H1 (cell line): ENCODE measurements at regions not wholly inside any gene's neighbourhood (a gene's known extent, or its start where the extent isn't known, plus 50 kb on each side); places are given as distances from the start of the nearest gene placed in this dataset.

Experiments
- CTCF ChIA-PET: fragments of 300-600 bp; sonication (Branson Sonifier 250); formaldehyde crosslinking; loops from one replicate; lab custom pipeline; 2021; ENCODE audit not compliant: partially characterized antibody; lab: Charles Lee
- POLR2A ChIA-PET: fragments of 300-600 bp; sonication (Branson Sonifier 250); formaldehyde crosslinking; loops from one replicate; lab custom pipeline; 2021; ENCODE audit warnings: inconsistent platforms; ENCODE audit not compliant: partially characterized antibody; lab: Charles Lee
- DNase-seq, 2 experiments: peaks; one replicate each; pipeline versions ENCODE4 v3.0.0 to v3.0.0-alpha.2; 2010 to 2022; ENCODE audit warnings: low spot score in 2 of 2, low read depth in 1 of 2, mixed read lengths in 1 of 2
- FAIRE-seq: peaks from 2 replicates; lab custom pipeline; 2011; peaks lifted over from hg19 to GRCh38; lab: Jason Lieb, UNC
- H2AFZ ChIP-seq: 2 replicates; pipeline ENCODE4 v1.8.1; 2012; ENCODE audit warnings: low read length, inconsistent platforms
- H2AK5ac ChIP-seq: 2 replicates; pipeline ENCODE4 v1.6.1; 2013; ENCODE audit warnings: low read depth, low read length
- H2BK120ac ChIP-seq: replicated peaks from 2 replicates; pipeline ENCODE3; 2013; ENCODE audit warnings: low read depth, low read length, inconsistent platforms
- H2BK12ac ChIP-seq: 2 replicates; pipeline ENCODE4 v1.6.1; 2013; ENCODE audit warnings: low read depth, low read length
- H2BK15ac ChIP-seq: 2 replicates; pipeline ENCODE4 v1.6.1; 2013; ENCODE audit warnings: low read length
- H2BK20ac ChIP-seq: 2 replicates; pipeline ENCODE4 v1.6.1; 2013; ENCODE audit warnings: low read length
- H2BK5ac ChIP-seq: 2 replicates; pipeline ENCODE4 v1.6.1; 2013; ENCODE audit warnings: low read depth, low read length
- H3K14ac ChIP-seq: 2 replicates; pipeline ENCODE4 v1.6.1; 2013; ENCODE audit warnings: inconsistent platforms; ENCODE audit not compliant: insufficient read length
- H3K18ac ChIP-seq: 2 replicates; pipeline ENCODE4 v1.6.1; 2013; ENCODE audit warnings: low read length; ENCODE audit errors: extremely low read depth
- H3K23ac ChIP-seq: 2 replicates; pipeline ENCODE4 v1.6.1; 2013; ENCODE audit warnings: inconsistent platforms; ENCODE audit not compliant: insufficient read length
- H3K23me2 ChIP-seq: 2 replicates; pipeline ENCODE4 v1.6.1; 2013; ENCODE audit warnings: low read depth, low read length
- H3K27ac ChIP-seq: 2 replicates; pipeline ENCODE4 v1.6.1; 2011; ENCODE audit warnings: low read depth, low read length, inconsistent platforms
- H3K27me3 ChIP-seq, 4 experiments: replicated peaks in 1 of 4; 1 replicate in 1 of 4; 2 replicates in 3 of 4; pipeline versions ENCODE4 v1.6.1 to v1.8.1; 2011 to 2013; ENCODE audit warnings: low read length in 3 of 4, mild to moderate bottlenecking in 3 of 4, inconsistent platforms in 2 of 4, mixed read lengths in 2 of 4, moderate library complexity in 1 of 4; ENCODE audit not compliant: control insufficient read depth in 3 of 4, insufficient read depth in 3 of 4; ENCODE audit errors: extremely low read depth in 1 of 4
- H3K36me3 ChIP-seq, 4 experiments: 2 replicates each; pipeline versions ENCODE4 v1.6.1 to v1.8.1; 2011 to 2013; ENCODE audit warnings: mild to moderate bottlenecking in 4 of 4, low read length in 3 of 4, moderate library complexity in 2 of 4, control low read depth in 1 of 4, inconsistent platforms in 1 of 4; ENCODE audit not compliant: insufficient read depth in 4 of 4, control insufficient read depth in 2 of 4
- H3K4ac ChIP-seq: replicated peaks from 2 replicates; pipeline ENCODE3; 2013; ENCODE audit warnings: low read length, low read depth, mixed read lengths, inconsistent platforms; ENCODE audit not compliant: insufficient read length
- H3K4me1 ChIP-seq, 4 experiments: replicated peaks in 1 of 4; 1 replicate in 1 of 4; 2 replicates in 3 of 4; pipeline versions ENCODE4 v1.6.1 to v1.8.1; 2011 to 2013; ENCODE audit warnings: low read length in 3 of 4, inconsistent platforms in 2 of 4, mixed read lengths in 1 of 4; ENCODE audit not compliant: insufficient read depth in 4 of 4, control insufficient read depth in 3 of 4
- H3K4me2 ChIP-seq, 2 experiments: 2 replicates each; pipeline versions ENCODE4 v1.6.1 to v1.8.1; 2011 to 2013; ENCODE audit warnings: low read depth in 2 of 2, low read length in 2 of 2, control low read depth in 1 of 2, inconsistent platforms in 1 of 2, mild to moderate bottlenecking in 1 of 2; ENCODE audit not compliant: insufficient read depth in 1 of 2
- H3K4me3 ChIP-seq, 4 experiments: fragments of 200-600, 300-600 bp in 1 of 4; sonication (generic), shearing (Covaris generic), sonication (Bioruptor Twin) in 1 of 4; 2 replicates each; pipeline versions ENCODE4 v1.5.1 to v1.8.1; 2011 to 2016; ENCODE audit warnings: low read length in 4 of 4, low read depth in 3 of 4, control low read depth in 2 of 4, inconsistent platforms in 2 of 4, mild to moderate bottlenecking in 2 of 4, mixed read lengths in 1 of 4, moderate library complexity in 1 of 4; ENCODE audit not compliant: insufficient read depth in 2 of 4; ENCODE audit errors: extremely low read depth in 1 of 4
- H3K56ac ChIP-seq: replicated peaks from 2 replicates; pipeline ENCODE3; 2013; ENCODE audit warnings: low read depth, mild to moderate bottlenecking, mixed read lengths, low read length, inconsistent platforms; ENCODE audit not compliant: insufficient read length
- H3K79me1 ChIP-seq: 2 replicates; pipeline ENCODE4 v1.6.1; 2013; ENCODE audit warnings: low read depth, low read length, control low read depth
- H3K79me2 ChIP-seq, 2 experiments: 2 replicates each; pipeline versions ENCODE4 v1.6.1 to v1.8.1; 2012 to 2013; ENCODE audit warnings: low read length in 2 of 2, mild to moderate bottlenecking in 2 of 2, inconsistent platforms in 1 of 2; ENCODE audit not compliant: insufficient read depth in 2 of 2, control insufficient read depth in 1 of 2
- H3K9ac ChIP-seq, 4 experiments: replicated peaks in 1 of 4; 1 replicate in 1 of 4; 2 replicates in 3 of 4; pipeline versions ENCODE4 v1.6.1 to v1.8.1; 2011 to 2013; ENCODE audit warnings: low read depth in 3 of 4, low read length in 3 of 4, control low read depth in 2 of 4, mild to moderate bottlenecking in 2 of 4, moderate library complexity in 2 of 4, inconsistent platforms in 1 of 4; ENCODE audit errors: extremely low read depth in 1 of 4
- H3K9me3 ChIP-seq, 2 experiments: 2 replicates each; pipeline versions ENCODE4 v1.6.1 to v1.8.1; 2012 to 2013; ENCODE audit warnings: mild to moderate bottlenecking in 2 of 2, moderate library complexity in 2 of 2, control low read depth in 1 of 2, inconsistent platforms in 1 of 2, low read depth in 1 of 2, low read length in 1 of 2, mixed read lengths in 1 of 2; ENCODE audit not compliant: insufficient read depth in 2 of 2
- H4K20me1 ChIP-seq, 2 experiments: replicated peaks in 1 of 2; 2 replicates each; pipeline versions ENCODE3 to v1.8.1; 2011 to 2013; ENCODE audit warnings: inconsistent platforms in 2 of 2, low read length in 2 of 2, mild to moderate bottlenecking in 1 of 2; ENCODE audit not compliant: insufficient read depth in 2 of 2, control insufficient read depth in 1 of 2
- H4K5ac ChIP-seq: 2 replicates; pipeline ENCODE4 v1.6.1; 2013; ENCODE audit warnings: low read length, low read depth, mixed read lengths, inconsistent platforms; ENCODE audit not compliant: insufficient read length
- H4K8ac ChIP-seq: 2 replicates; pipeline ENCODE4 v1.8.0; 2013; ENCODE audit warnings: mild to moderate bottlenecking, moderate library complexity, low read length, inconsistent platforms; ENCODE audit not compliant: insufficient read depth; ENCODE audit errors: extremely low read depth
- H4K91ac ChIP-seq: replicated peaks from 2 replicates; pipeline ENCODE3; 2013; ENCODE audit warnings: low read length, mixed read lengths, inconsistent platforms; ENCODE audit not compliant: insufficient read length
- BACH1 ChIP-seq: IDR thresholded peaks from 2 replicates; pipeline ENCODE4 v1.6.1; 2012; ENCODE audit warnings: low read length, improper control_type of control experiment
- CBX8 ChIP-seq: fragments of 300-800, 300-1000 bp; sonication (generic); IDR thresholded peaks from 2 replicates; pipeline ENCODE4 v1.7.1; 2016; ENCODE audit warnings: low read depth, low read length, borderline replicate concordance
- CREB1 ChIP-seq: IDR thresholded peaks from 2 replicates; pipeline ENCODE4 v1.6.1; 2012; ENCODE audit warnings: inconsistent platforms
- POU5F1 ChIP-seq: IDR thresholded peaks from 2 replicates; pipeline ENCODE4 v1.6.1; 2011; ENCODE audit warnings: low read depth, mild to moderate bottlenecking, low read length, moderate library complexity
- SP1 ChIP-seq: IDR thresholded peaks from 2 replicates; pipeline ENCODE4 v1.6.1; 2011; ENCODE audit warnings: low read depth, low read length
- SUZ12 ChIP-seq: fragments of 200-600 bp; sonication (generic); IDR thresholded peaks from 2 replicates; pipeline ENCODE4 v1.6.1; 2012; ENCODE audit warnings: mild to moderate bottlenecking, inconsistent platforms, low read length, moderate library complexity, mixed read lengths
- WGBS, 2 experiments: shearing (Covaris generic) in 1 of 2; methylation state at CpG; one replicate each; pipeline versions ENCODE4 v1.1.6 to v1.1.7; 2013 to 2015; ENCODE audit warnings: low lambda C conversion rate in 2 of 2, mixed read lengths in 2 of 2, inconsistent platforms in 1 of 2, low coverage in 1 of 2, missing lambda C conversion rate in 1 of 2; ENCODE audit not compliant: insufficient replicate concordance in 2 of 2, insufficient coverage in 1 of 2, insufficient read length in 1 of 2; ENCODE audit errors: extremely low coverage in 1 of 2, missing lambda C conversion rate in 1 of 2; 5-methylcytosine and 5-hydroxymethylcytosine counted together

GRCh38 chr5:118653872-118654271 is 334.5 kb downstream of the DTWD2 start:
- Histone ChIP-seq H3K4ac (no peak overlapping the region), H3K56ac (no peak overlapping the region), H4K20me1 (no peaks in the 10 kb centered on the region), H3K18ac (no peak overlapping the region), H2AK5ac (no peak overlapping the region), H3K27me3 (no peaks in the 10 kb centered on the region), H3K4me1 (no peaks in the 10 kb centered on the region), H2BK120ac (no peak overlapping the region), H3K9ac (no peak overlapping the region), H3K4me2 (no peak overlapping the region), H4K91ac (no peak overlapping the region), H2BK12ac (no peak overlapping the region), H2BK5ac (no peak overlapping the region), H3K79me1 (no peaks in the 10 kb centered on the region), H4K8ac (no peak overlapping the region), H3K23me2 (no peaks in the 10 kb centered on the region), H2BK20ac (no peak overlapping the region), H3K79me2 (no peaks in the 10 kb centered on the region), H3K27ac (no peak overlapping the region), H2BK15ac (no peak overlapping the region), H3K4me3 (no peak overlapping the region), H3K36me3 (no peaks in the 10 kb centered on the region), H3K9me3 (peaks cover 17 to 25% of the 10 kb centered on the region in 2 experiments), H4K5ac (no peak overlapping the region), H3K23ac (no peak overlapping the region), H2AFZ (0 out of 2 replicates have a peak overlapping the region, but pooled peaks have one; percentile 43), H3K14ac (no peak overlapping the region)
- DNase-seq (no peak), FAIRE-seq (no peak)
- ChIA-PET POLR2A (no interaction called here), CTCF (no interaction called here)
- 72% methylated on average over 1 of the region's 1 CpG; no CpG with 5 or more reads in 1 of the 2 experiments for WGBS, 2 experiments
- TF ChIP-seq SP1 (no peak), CBX8 (no peak), SUZ12 (no peak), POU5F1 (no peak), CREB1 (no peak), BACH1 (no peak)
